CD4-positive, alpha-beta T cell treated with Interleukin-6 for 4 hours (primary cell): ENCODE measurements at regions not wholly inside any gene's neighbourhood (a gene's known extent, or its start where the extent isn't known, plus 50 kb on each side); places are given as distances from the start of the nearest gene placed in this dataset.

ENCODE experiments used
- DNase-seq: peaks from one replicate; pipeline ENCODE4 v3.0.0-alpha.2; 2020; ENCODE audit warnings: mixed read lengths

- no peak for DNase-seq
These were observed 56.7 kb upstream of the GUCA2B start for GRCh38 chr1:42096554-42096953.

- no peak for DNase-seq
These were observed 64.0 kb upstream of the GUCA2B start for GRCh38 chr1:42089246-42089645.

- DNase-seq: no peak
These were observed 67.1 kb upstream of the GUCA2B start for GRCh38 chr1:42086146-42086545.

GRCh38 chr1:42085596-42085995 lies 67.6 kb upstream of the GUCA2B start:
- no peak for DNase-seq

GRCh38 chr1:42081475-42081874 lies 71.7 kb upstream of the GUCA2B start:
- DNase-seq: no peak

- no peak for DNase-seq
These were observed 78.0 kb upstream of the GUCA2B start for GRCh38 chr1:42075179-42075578.

- DNase-seq: no peak
These were observed 82.2 kb upstream of the GUCA2B start for GRCh38 chr1:42070996-42071395.

- no peak for DNase-seq
These were observed 95.4 kb upstream of the GUCA2B start for GRCh38 chr1:42057800-42058199.

- DNase-seq: no peak
These were observed 96.8 kb upstream of the GUCA2B start for GRCh38 chr1:42056460-42056859.

- no peak for DNase-seq
These were observed 98.1 kb upstream of the GUCA2B start for GRCh38 chr1:42055061-42055460.

GRCh38 chr1:42052072-42052699 lies 101.0 kb upstream of the GUCA2B start:
- DNase-seq: no peak

- no peak for DNase-seq
These were observed 105.7 kb upstream of the GUCA2B start for GRCh38 chr1:42047508-42047880.

- DNase-seq: no peak
These were observed 106.3 kb upstream of the GUCA2B start for GRCh38 chr1:42046761-42047507.

- no peak for DNase-seq
These were observed 108.9 kb upstream of the GUCA2B start for GRCh38 chr1:42044346-42044745.

GRCh38 chr1:42043811-42044210 lies 109.4 kb upstream of the GUCA2B start:
- no peak for DNase-seq

GRCh38 chr1:42043182-42043581 lies 110.0 kb upstream of the GUCA2B start:
- DNase-seq: no peak

GRCh38 chr1:42041031-42041430 lies 112.2 kb upstream of the GUCA2B start:
- DNase-seq: no peak

GRCh38 chr1:42040159-42040558 lies 113.1 kb upstream of the GUCA2B start:
- no peak for DNase-seq

GRCh38 chr1:42038261-42038660 lies 114.9 kb upstream of the GUCA2B start:
- no peak for DNase-seq

GRCh38 chr1:42037586-42037985 lies 115.6 kb upstream of the GUCA2B start:
- DNase-seq: no peak

- DNase-seq: no peak
These were observed 116.0 kb upstream of the GUCA2B start for GRCh38 chr1:42037161-42037560.

GRCh38 chr1:42035830-42036604 lies 117.2 kb upstream of the GUCA2B start:
- DNase-seq: peak; percentile 99

- no peak for DNase-seq
These were observed 116.6 kb upstream of the HIVEP3 start for GRCh38 chr1:42035205-42035829.

GRCh38 chr1:42034426-42034825 lies 115.7 kb upstream of the HIVEP3 start:
- no peak for DNase-seq
